ENCODE measurements at regions not wholly inside any gene's neighbourhood (a gene's known extent, or its start where the extent isn't known, plus 50 kb on each side); places are given as distances from the start of the nearest gene placed in this dataset.

DNA sequence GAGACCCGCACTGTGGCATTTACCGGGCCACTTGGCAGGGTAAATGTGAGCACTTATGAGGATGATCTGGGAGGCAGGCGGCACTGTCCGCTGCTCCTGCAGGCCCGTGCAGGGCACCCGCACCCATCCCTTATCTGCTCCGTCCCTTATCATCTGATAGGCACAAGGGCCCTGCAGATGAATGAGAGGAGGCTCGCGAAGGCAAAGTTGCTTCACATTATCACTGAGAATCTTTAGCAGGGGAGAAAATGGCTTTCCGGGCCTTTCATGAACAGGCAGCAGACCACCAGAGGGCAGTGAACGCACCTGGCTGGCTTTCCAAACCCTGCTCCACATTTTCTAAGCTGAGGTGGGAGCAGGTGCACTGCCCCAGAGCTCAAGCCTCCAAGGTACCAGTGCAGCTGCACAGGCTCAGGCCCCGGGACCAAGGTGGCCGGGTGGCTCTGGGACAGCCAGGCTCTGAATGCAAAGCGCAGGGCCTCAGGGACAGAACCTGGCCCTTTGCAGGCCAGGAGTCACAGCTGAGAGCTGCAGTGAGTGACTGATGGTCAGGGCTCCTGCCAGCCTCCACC, 165.6 kb downstream of the SHANK2 start:
- TF ChIP-seq, protein P1, sequence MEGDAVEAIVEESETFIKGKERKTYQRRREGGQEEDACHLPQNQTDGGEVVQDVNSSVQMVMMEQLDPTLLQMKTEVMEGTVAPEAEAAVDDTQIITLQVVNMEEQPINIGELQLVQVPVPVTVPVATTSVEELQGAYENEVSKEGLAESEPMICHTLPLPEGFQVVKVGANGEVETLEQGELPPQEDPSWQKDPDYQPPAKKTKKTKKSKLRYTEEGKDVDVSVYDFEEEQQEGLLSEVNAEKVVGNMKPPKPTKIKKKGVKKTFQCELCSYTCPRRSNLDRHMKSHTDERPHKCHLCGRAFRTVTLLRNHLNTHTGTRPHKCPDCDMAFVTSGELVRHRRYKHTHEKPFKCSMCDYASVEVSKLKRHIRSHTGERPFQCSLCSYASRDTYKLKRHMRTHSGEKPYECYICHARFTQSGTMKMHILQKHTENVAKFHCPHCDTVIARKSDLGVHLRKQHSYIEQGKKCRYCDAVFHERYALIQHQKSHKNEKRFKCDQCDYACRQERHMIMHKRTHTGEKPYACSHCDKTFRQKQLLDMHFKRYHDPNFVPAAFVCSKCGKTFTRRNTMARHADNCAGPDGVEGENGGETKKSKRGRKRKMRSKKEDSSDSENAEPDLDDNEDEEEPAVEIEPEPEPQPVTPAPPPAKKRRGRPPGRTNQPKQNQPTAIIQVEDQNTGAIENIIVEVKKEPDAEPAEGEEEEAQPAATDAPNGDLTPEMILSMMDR (IDR thresholded peaks at IDR 0.05), result peak; percentile 39 to 62 (median 52)
- TF ChIP-seq POLR2A (IDR thresholded peaks at IDR 0.05), result no peak
